HCT116 (cell line): ENCODE measurements at regions not wholly inside any gene's neighbourhood (a gene's known extent, or its start where the extent isn't known, plus 50 kb on each side); places are given as distances from the start of the nearest gene placed in this dataset.

Experiments
- ATAC-seq: fragments of 200-7000 bp; cut with Tn5 transposase; 2 replicates; pipeline ENCODE4 v1.9.1; 2020; ENCODE audit warnings: mild to moderate bottlenecking, moderate library complexity
- BruUV-seq: library from RNA; stranded (reverse); fragments of 400-500 nt; replicated peaks from 2 replicates; lab custom pipeline; 2021; lab: Mats Ljungman, UMichigan
- CTCF ChIA-PET: fragments of 300-600 bp; sonication (Branson Sonifier 250); formaldehyde crosslinking; loops from one replicate; lab custom pipeline; 2021; ENCODE audit warnings: antibody characterized with exemption; lab: Charles Lee
- POLR2A ChIA-PET: fragments of 300-600, 350-600 bp; sonication (Branson Sonifier 250); formaldehyde crosslinking; loops from one replicate; lab custom pipeline; 2021; ENCODE audit warnings: antibody characterized with exemption; lab: Charles Lee
- RAD21 ChIA-PET, 2 experiments: fragments of 300-600 bp; sonication (Branson Sonifier 250); formaldehyde crosslinking; loops; one replicate each; lab custom pipeline; 2023; ENCODE audit warnings: low total read pairs in 2 of 2; ENCODE audit not compliant: uncharacterized antibody in 2 of 2, unreplicated experiment in 2 of 2, low non-redundant PET in 1 of 2; lab: Charles Lee
- DNase-seq: peaks from one replicate; pipeline ENCODE4 v3.0.0-alpha.2; 2010; ENCODE audit warnings: low read depth, low spot score
- H2AFZ ChIP-seq: fragments of 200-600 bp; shearing (Covaris generic), sonication (generic); 2 replicates; pipeline ENCODE4 v1.6.1; 2017; ENCODE audit warnings: low read depth, mixed run types, mixed read lengths, antibody characterized with exemption, low read length; ENCODE audit not compliant: poor library complexity, severe bottlenecking
- H3K27ac ChIP-seq: 2 replicates; pipeline ENCODE4 v1.5.1; 2012; ENCODE audit warnings: low read depth, low read length
- H3K27me3 ChIP-seq: fragments of 200-600 bp; sonication (generic); 2 replicates; pipeline ENCODE4 v1.6.1; 2016; ENCODE audit warnings: mixed run types, low read length, mixed read lengths; ENCODE audit not compliant: insufficient read depth
- H3K36me3 ChIP-seq, 2 experiments: fragments of 200-500 bp in 1 of 2; fragments of 200-600 bp in 1 of 2; sonication (Bioruptor generic) in 1 of 2; sonication (generic) in 1 of 2; 2 replicates each; pipeline versions ENCODE4 v1.5.1 to v1.6.1; 2014 to 2016; ENCODE audit warnings: low read length in 2 of 2, inconsistent platforms in 1 of 2, mixed read lengths in 1 of 2, mixed run types in 1 of 2; ENCODE audit not compliant: insufficient read depth in 2 of 2, control insufficient read depth in 1 of 2
- H3K4me1 ChIP-seq, 2 experiments: fragments of 200-600 bp in 1 of 2; sonication (generic) in 1 of 2; 2 replicates each; pipeline versions ENCODE4 v1.5.1 to v1.6.1; 2012 to 2017; ENCODE audit warnings: low read length in 2 of 2, inconsistent platforms in 1 of 2, mild to moderate bottlenecking in 1 of 2, mixed read lengths in 1 of 2, mixed run types in 1 of 2, moderate library complexity in 1 of 2; ENCODE audit not compliant: insufficient read depth in 2 of 2, control insufficient read depth in 1 of 2
- H3K4me2 ChIP-seq: fragments of 200-600 bp; sonication (generic); 2 replicates; pipeline ENCODE4 v1.6.1; 2017; ENCODE audit warnings: mixed run types, low read length, mixed read lengths
- H3K4me3 ChIP-seq, 2 experiments: fragments of 200-600 bp in 1 of 2; sonication (generic) in 1 of 2; replicated peaks in 1 of 2; 2 replicates each; pipeline ENCODE4 v1.5.1; 2011 to 2016; ENCODE audit warnings: low read length in 2 of 2, control low read depth in 1 of 2, low read depth in 1 of 2, mild to moderate bottlenecking in 1 of 2, mixed read lengths in 1 of 2, mixed run types in 1 of 2
- H3K79me2 ChIP-seq: fragments of 200-600 bp; sonication (generic); 2 replicates; pipeline ENCODE4 v1.6.1; 2017; ENCODE audit warnings: mild to moderate bottlenecking, mixed run types, low read length, moderate library complexity, mixed read lengths; ENCODE audit not compliant: insufficient read depth
- H3K9ac ChIP-seq: fragments of 200-600 bp; sonication (generic); 2 replicates; pipeline ENCODE4 v1.6.1; 2016; ENCODE audit warnings: low read length, mixed read lengths
- H3K9me2 ChIP-seq: fragments of 200-600 bp; sonication (generic), shearing (Covaris generic); 2 replicates; pipeline ENCODE4 v1.6.1; 2017; ENCODE audit warnings: mixed run types, mild to moderate bottlenecking, moderate library complexity; ENCODE audit not compliant: insufficient read depth
- H3K9me3 ChIP-seq, 2 experiments: fragments of 200-500 bp in 1 of 2; fragments of 200-600 bp in 1 of 2; sonication (Bioruptor generic) in 1 of 2; sonication (generic) in 1 of 2; 2 replicates each; pipeline ENCODE4 v1.6.1; 2014 to 2017; ENCODE audit warnings: low read length in 2 of 2, mixed read lengths in 2 of 2, inconsistent platforms in 1 of 2, low read depth in 1 of 2, mild to moderate bottlenecking in 1 of 2, mixed run types in 1 of 2, moderate library complexity in 1 of 2; ENCODE audit not compliant: control insufficient read depth in 1 of 2, insufficient read depth in 1 of 2
- H4K20me1 ChIP-seq: fragments of 200-600 bp; sonication (generic), shearing (Covaris generic); 2 replicates; pipeline ENCODE4 v1.6.1; 2017; ENCODE audit warnings: mixed run types, mild to moderate bottlenecking, moderate library complexity; ENCODE audit not compliant: insufficient read depth
- CEBPB ChIP-seq: IDR thresholded peaks from 2 replicates; pipeline ENCODE4 v1.6.1; 2012; ENCODE audit warnings: low read depth
- CTCF ChIP-seq, 3 experiments: fragments of 200-600 bp in 1 of 3; sonication (generic) in 1 of 3; IDR thresholded peaks in 2 of 3; conservative IDR thresholded peaks in 1 of 3; 2 replicates each; pipeline ENCODE4 v1.5.1; 2012 to 2017; ENCODE audit warnings: low read depth in 2 of 3, low read length in 2 of 3, antibody characterized with exemption in 1 of 3, borderline replicate concordance in 1 of 3, control low read depth in 1 of 3, mild to moderate bottlenecking in 1 of 3, mixed read lengths in 1 of 3, mixed run types in 1 of 3, moderate library complexity in 1 of 3; ENCODE audit not compliant: insufficient read depth in 1 of 3
- ELF1 ChIP-seq: IDR thresholded peaks from 2 replicates; pipeline ENCODE4 v1.6.1; 2012; ENCODE audit warnings: low read depth, borderline replicate concordance
- EZH2 ChIP-seq: fragments of 200-600 bp; sonication (generic); IDR thresholded peaks from 2 replicates; pipeline ENCODE4 v1.6.1; 2017; ENCODE audit warnings: antibody characterized with exemption, mixed run types
- REST ChIP-seq: IDR thresholded peaks from 2 replicates; pipeline ENCODE4 v1.6.1; 2012; ENCODE audit warnings: low read depth
- SIN3A ChIP-seq: IDR thresholded peaks from 2 replicates; pipeline ENCODE4 v1.6.1; 2012; ENCODE audit warnings: low read depth
- TCF7L2 ChIP-seq: IDR thresholded peaks from 2 replicates; pipeline ENCODE4 v1.7.0; 2011; ENCODE audit warnings: borderline replicate concordance, inconsistent platforms; ENCODE audit not compliant: insufficient read depth, insufficient read length; ENCODE audit errors: extremely low read depth
- YY1 ChIP-seq: IDR thresholded peaks from 2 replicates; pipeline ENCODE4 v1.6.1; 2011; ENCODE audit warnings: low read length, low read depth, moderate library complexity, mild to moderate bottlenecking; ENCODE audit not compliant: insufficient replicate concordance; ENCODE audit errors: extremely low read depth
- ZBTB33 ChIP-seq: IDR thresholded peaks from 2 replicates; pipeline ENCODE4 v1.6.1; 2011; ENCODE audit warnings: mild to moderate bottlenecking, low read length, moderate library complexity; ENCODE audit not compliant: insufficient replicate concordance; ENCODE audit errors: extremely low read depth
- ZFX ChIP-seq: fragments of 450-650 bp; IDR thresholded peaks from 2 replicates; pipeline ENCODE4 v1.6.1; 2017
- ZNF274 ChIP-seq: fragments of 200-500 bp; sonication (Bioruptor generic); IDR thresholded peaks from 2 replicates; pipeline ENCODE4 v1.6.1; 2014; ENCODE audit warnings: mild to moderate bottlenecking, low read depth, low read length, inconsistent platforms
- intact Hi-C: fragments of 100-400 bp; cut with micrococcal nuclease; formaldehyde crosslinking; loops from 2 replicates; pipeline ENCODE4 v1.10.0; 2022

- H3K27me3 ChIP-seq: no peaks in the 10 kb centered on the region
- H3K4me1 ChIP-seq: no peaks in the 10 kb centered on the region
- TF ChIP-seq YY1: no peak
- no peak for TF ChIP-seq ZFX
- no peak for TF ChIP-seq REST
- no peak for TF ChIP-seq CEBPB
- no peak for TF ChIP-seq CTCF (IDR thresholded peaks at IDR 0.05 in 2 of 3, conservative IDR thresholded peaks at IDR 0.05 in 1 of 3; ENCODE audit: borderline replicate concordance in 1 of 3, insufficient read depth in 1 of 3, low read depth in 2 of 3, low read length in 2 of 3)
- no peak for TF ChIP-seq ELF1
- no peak for TF ChIP-seq SIN3A
- TF ChIP-seq ZBTB33: no peak
- no peak for TF ChIP-seq TCF7L2
- no peak for TF ChIP-seq ZNF274
- no peak for TF ChIP-seq EZH2
- TF ChIP-seq, all 23 proteins: peak for 0
- DNase-seq (no peak), ATAC-seq (no peak)
- intact Hi-C loops: no loop called here
- no peak overlapping the region for H3K27ac ChIP-seq
- CTCF ChIA-PET: no interaction called here
- no peaks in the 10 kb centered on the region for H3K36me3 ChIP-seq
- no TSS peak for BruUV-seq
- no peaks in the 10 kb centered on the region for H3K9me2 ChIP-seq
- H4K20me1 ChIP-seq: no peaks in the 10 kb centered on the region
- H3K4me3 ChIP-seq: no peak overlapping the region
- POLR2A ChIA-PET: no interaction called here
- RAD21 ChIA-PET: no interaction called here
- H2AFZ ChIP-seq: no peak overlapping the region
- H3K9ac ChIP-seq: no peak overlapping the region
- H3K79me2 ChIP-seq: no peaks in the 10 kb centered on the region
- H3K9me3 ChIP-seq: peaks cover 0 to 28% of the 10 kb centered on the region in 2 experiments; a peak in 1 of 4 replicates
- no peak overlapping the region for H3K4me2 ChIP-seq
These were observed 450.0 kb downstream of the HAO1 start for GRCh38 chr20:7490288-7490687.
